Skeletal muscle satellite cell (primary cell): ENCODE measurements at regions not wholly inside any gene's neighbourhood (a gene's known extent, or its start where the extent isn't known, plus 50 kb on each side); places are given as distances from the start of the nearest gene placed in this dataset.
A peak's percentile ranks its signal among the peaks of the same experiment; 100 is the strongest.

Experiments
- H3K27me3 ChIP-seq: 2 replicates; pipeline ENCODE4 v1.7.0; 2013; ENCODE audit warnings: low read length; ENCODE audit not compliant: control insufficient read depth, insufficient read depth
- H3K36me3 ChIP-seq: 2 replicates; pipeline ENCODE4 v1.7.0; 2013; ENCODE audit warnings: mild to moderate bottlenecking, control low read depth, low read length; ENCODE audit not compliant: insufficient read depth
- H3K4me1 ChIP-seq: 2 replicates; pipeline ENCODE4 v1.7.0; 2013; ENCODE audit warnings: low read length; ENCODE audit not compliant: control insufficient read depth, insufficient read depth
- H3K4me2 ChIP-seq: 2 replicates; pipeline ENCODE4 v1.7.0; 2013; ENCODE audit warnings: mild to moderate bottlenecking, low read length
- H3K4me3 ChIP-seq: 2 replicates; pipeline ENCODE4 v1.7.0; 2013; ENCODE audit warnings: low read length
- H3K9ac ChIP-seq: 2 replicates; pipeline ENCODE4 v1.7.0; 2013; ENCODE audit warnings: mild to moderate bottlenecking, low read depth, low read length, moderate library complexity
- H3K9me3 ChIP-seq: replicated peaks from 2 replicates; pipeline ENCODE4 v1.7.0; 2013; ENCODE audit warnings: mild to moderate bottlenecking, control low read depth, low read length

DNA sequence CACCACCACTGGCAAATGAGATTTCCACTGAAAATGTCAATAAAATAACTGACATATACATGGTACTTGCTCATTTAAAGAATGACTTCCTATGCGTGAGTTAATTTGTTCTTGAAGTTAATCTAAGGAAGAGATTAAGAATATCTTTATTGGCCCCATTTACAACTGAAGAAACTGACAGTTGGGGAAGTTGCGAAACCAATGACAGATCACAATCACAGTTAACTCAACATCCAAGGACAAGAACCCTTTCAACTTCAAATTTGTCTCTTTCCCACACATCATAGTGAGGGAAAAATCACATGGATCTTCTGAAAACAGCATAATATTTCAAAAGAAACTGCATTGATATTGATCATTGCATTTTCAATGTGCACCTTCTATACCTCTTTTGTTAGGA is 565.4 kb downstream of the IRS1 start:
- Histone ChIP-seq H3K36me3 (no peaks in the 10 kb centered on the region), H3K4me1 (no peaks in the 10 kb centered on the region), H3K9ac (no peak overlapping the region), H3K4me2 (no peak overlapping the region), H3K27me3 (no peaks in the 10 kb centered on the region), H3K4me3 (no peak overlapping the region), H3K9me3 (no peaks in the 10 kb centered on the region)

DNA sequence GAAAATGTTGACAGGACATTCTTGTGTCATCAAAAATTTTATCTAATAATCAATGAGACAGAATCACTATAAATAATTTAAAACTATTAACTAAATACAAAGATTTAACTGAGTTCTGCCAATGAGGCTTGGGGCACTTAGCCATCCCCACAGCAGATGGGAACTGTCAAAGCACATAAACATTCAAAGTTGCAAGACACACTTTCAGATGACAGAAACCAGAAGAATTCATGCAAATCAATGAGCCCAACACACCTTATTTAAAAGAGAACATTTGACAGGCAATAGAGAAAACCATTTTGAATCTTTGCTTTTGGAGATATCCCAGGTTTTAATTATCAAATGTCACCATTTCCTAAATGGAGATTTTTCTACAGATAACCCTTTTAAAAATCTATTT is 566.2 kb downstream of the IRS1 start:
- H3K9ac ChIP-seq, result no peak overlapping the region
- H3K4me1 ChIP-seq, result no peaks in the 10 kb centered on the region
- H3K4me2 ChIP-seq, result no peak overlapping the region
- H3K9me3 ChIP-seq, result no peaks in the 10 kb centered on the region
- no peak overlapping the region for H3K4me3 ChIP-seq
- H3K27me3 ChIP-seq, result no peaks in the 10 kb centered on the region
- no peaks in the 10 kb centered on the region for H3K36me3 ChIP-seq

DNA sequence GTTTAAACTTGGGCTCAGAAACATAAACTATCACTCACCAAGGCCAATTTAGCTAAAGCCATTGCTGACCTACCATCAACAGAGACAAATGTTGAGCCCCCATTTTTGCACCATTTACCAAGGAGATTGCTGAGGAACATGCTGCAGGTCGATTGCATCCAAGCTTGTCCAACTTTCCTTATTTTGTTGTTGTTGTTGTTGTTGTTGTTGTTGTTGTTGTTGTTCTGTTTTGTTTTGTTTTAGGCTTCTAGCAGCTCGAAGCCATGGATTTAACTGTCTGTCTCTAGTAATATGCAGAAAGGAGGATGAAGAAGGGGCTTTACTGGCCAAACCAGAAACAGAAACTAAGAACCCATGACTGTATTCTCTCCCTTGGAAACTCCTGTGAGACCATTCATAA is 571.5 kb downstream of the IRS1 start:
- no peaks in the 10 kb centered on the region for H3K36me3 ChIP-seq
- H3K4me1 ChIP-seq, result no peaks in the 10 kb centered on the region
- no peak overlapping the region for H3K9ac ChIP-seq
- no peaks in the 10 kb centered on the region for H3K9me3 ChIP-seq
- H3K4me3 ChIP-seq, result no peak overlapping the region
- H3K27me3 ChIP-seq, result no peaks in the 10 kb centered on the region
- no peak overlapping the region for H3K4me2 ChIP-seq

DNA sequence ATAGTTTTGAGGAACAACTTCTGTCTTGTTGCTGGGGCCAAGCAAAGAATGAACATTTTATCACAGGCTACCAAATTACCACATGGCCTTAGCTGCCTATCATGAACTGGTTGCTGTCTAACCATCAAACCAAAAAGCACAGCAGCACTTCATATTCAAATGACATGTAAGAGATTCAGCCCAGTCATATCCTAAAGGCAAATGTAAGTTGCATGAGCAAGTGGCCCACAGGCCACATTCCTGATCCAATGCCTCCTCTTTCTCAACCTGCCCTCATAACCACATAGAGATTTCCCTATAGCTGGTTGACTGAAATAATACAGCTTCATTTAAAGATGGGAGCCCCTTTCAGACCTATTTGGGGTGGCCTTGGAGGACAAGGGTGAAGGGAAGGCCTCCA is 572.3 kb downstream of the IRS1 start:
- no peak overlapping the region for H3K4me2 ChIP-seq
- no peaks in the 10 kb centered on the region for H3K4me1 ChIP-seq
- no peaks in the 10 kb centered on the region for H3K9me3 ChIP-seq
- no peaks in the 10 kb centered on the region for H3K27me3 ChIP-seq
- no peak overlapping the region for H3K9ac ChIP-seq
- no peaks in the 10 kb centered on the region for H3K36me3 ChIP-seq
- no peak overlapping the region for H3K4me3 ChIP-seq

DNA sequence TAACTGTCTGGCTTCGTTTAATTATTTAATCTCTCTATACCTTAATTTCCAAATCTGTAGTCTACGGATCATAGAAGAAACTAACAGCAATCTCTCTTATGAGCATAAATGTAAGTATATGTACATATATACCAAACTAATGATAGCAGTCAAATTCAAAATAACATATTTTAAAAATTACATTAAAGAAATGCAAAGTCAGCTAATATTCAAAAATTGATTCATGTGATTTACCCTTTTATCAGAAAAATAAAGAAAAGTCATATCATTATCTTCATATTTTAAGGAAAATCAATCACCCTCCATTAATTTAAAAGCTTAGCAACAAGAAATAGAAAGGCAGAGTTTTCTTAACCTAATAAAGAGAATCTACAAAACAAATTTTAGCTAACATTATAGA is 575.9 kb downstream of the IRS1 start:
- no peaks in the 10 kb centered on the region for H3K4me1 ChIP-seq
- H3K4me2 ChIP-seq, result no peak overlapping the region
- no peaks in the 10 kb centered on the region for H3K36me3 ChIP-seq
- no peaks in the 10 kb centered on the region for H3K9me3 ChIP-seq
- H3K27me3 ChIP-seq, result no peaks in the 10 kb centered on the region
- no peak overlapping the region for H3K4me3 ChIP-seq
- no peak overlapping the region for H3K9ac ChIP-seq

DNA sequence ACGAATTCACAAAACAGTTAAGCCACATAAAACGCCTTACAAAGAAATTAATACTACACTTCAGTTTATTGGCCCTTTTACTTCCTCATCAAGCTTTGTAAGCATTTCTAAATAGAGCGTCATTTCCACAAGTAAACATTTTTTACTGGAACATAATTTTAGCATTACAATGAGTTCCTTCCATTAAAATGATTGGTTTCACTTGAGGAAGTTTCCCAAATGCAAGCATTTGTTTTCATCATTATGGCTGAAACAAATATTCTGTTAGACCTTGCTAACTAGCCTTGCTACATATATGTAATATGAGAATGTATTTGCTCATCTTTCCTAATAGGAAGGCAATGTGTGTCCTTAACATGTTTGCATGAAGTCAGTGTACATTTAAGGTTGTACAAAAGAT is 579.1 kb downstream of the IRS1 start:
- no peak overlapping the region for H3K4me2 ChIP-seq
- H3K27me3 ChIP-seq, result no peaks in the 10 kb centered on the region
- H3K9ac ChIP-seq, result no peak overlapping the region
- no peaks in the 10 kb centered on the region for H3K36me3 ChIP-seq
- no peaks in the 10 kb centered on the region for H3K4me1 ChIP-seq
- no peak overlapping the region for H3K4me3 ChIP-seq
- no peaks in the 10 kb centered on the region for H3K9me3 ChIP-seq

DNA sequence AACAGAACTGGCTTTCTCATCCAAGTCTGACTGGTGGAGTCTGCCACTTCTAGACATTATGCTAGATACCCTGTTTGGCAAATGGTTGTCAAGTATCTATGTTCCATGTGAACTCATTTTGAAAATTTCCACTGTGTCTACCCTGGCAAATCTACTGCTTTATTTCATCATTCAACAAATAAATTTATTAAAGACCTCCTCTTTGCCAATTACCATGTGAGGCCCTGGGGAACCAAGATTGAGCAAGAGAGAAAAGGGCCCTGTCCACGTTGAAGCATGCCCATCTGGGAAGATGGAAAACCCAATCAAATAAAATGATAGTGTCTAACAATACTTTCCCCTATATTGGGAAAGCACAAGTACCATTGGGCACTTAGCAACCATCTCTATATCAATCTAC is 582.4 kb downstream of the IRS1 start:
- Histone ChIP-seq H3K9me3 (no peaks in the 10 kb centered on the region), H3K4me2 (no peak overlapping the region), H3K27me3 (no peaks in the 10 kb centered on the region), H3K9ac (no peak overlapping the region), H3K36me3 (no peaks in the 10 kb centered on the region), H3K4me1 (peaks cover 21% of the 10 kb centered on the region), H3K4me3 (no peak overlapping the region)

DNA sequence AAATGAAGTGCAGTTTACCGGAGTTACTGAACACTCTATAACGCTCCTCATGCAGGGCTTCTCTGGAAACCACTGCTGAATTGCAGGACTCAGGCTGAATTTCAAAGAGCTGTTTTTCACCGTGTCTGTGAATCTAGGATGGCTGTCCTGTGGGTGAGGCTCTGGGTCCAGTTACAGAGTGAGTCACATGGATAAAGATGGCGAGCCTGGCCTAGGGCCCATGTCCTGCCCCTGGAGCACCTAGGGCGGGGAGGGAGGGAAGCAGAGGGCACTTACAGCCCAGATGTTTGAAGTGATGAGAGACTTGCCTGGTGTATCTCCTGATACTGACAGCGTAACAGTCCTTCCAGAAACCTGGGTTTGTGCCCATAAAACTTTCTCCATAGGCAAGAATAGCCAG is 583.0 kb downstream of the IRS1 start:
- Histone ChIP-seq H3K27me3 (no peaks in the 10 kb centered on the region), H3K9me3 (no peaks in the 10 kb centered on the region), H3K4me3 (no peak overlapping the region), H3K36me3 (no peaks in the 10 kb centered on the region), H3K4me1 (peaks cover 28% of the 10 kb centered on the region), H3K9ac (no peak overlapping the region), H3K4me2 (no peak overlapping the region)

DNA sequence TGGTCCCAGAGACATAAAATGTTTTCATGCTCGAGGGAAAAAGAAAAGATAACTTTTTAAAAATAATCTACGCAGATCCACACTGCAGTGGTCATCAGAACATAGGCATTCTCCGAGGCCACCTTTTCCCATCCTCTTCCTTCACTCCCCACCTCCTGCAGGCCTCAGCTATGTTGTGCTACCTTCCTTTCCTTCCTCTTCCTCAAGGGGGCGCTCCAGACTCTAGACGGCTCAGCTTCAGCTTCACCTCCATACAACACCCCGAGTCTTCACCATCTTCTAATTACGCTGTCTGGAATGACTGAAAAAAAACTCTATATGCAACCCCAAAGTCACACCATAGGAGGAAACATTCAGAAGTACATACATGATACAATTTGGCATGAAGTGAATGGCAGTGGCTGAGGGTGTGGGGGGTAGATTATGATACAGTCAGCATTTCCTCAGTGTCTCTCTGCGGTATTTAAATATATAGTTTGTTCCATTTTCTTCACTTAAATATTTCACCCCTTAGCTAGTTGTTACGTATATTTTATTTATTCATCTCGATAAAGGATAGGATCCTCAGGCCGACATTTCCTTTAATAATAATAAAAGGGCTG is 583.6 kb downstream of the IRS1 start:
- peaks cover 33% of the 10 kb centered on the region for H3K4me1 ChIP-seq
- H3K9ac ChIP-seq, result no peak overlapping the region
- no peaks in the 10 kb centered on the region for H3K9me3 ChIP-seq
- H3K36me3 ChIP-seq, result no peaks in the 10 kb centered on the region
- H3K4me2 ChIP-seq, result no peak overlapping the region
- no peak overlapping the region for H3K4me3 ChIP-seq
- H3K27me3 ChIP-seq, result no peaks in the 10 kb centered on the region

DNA sequence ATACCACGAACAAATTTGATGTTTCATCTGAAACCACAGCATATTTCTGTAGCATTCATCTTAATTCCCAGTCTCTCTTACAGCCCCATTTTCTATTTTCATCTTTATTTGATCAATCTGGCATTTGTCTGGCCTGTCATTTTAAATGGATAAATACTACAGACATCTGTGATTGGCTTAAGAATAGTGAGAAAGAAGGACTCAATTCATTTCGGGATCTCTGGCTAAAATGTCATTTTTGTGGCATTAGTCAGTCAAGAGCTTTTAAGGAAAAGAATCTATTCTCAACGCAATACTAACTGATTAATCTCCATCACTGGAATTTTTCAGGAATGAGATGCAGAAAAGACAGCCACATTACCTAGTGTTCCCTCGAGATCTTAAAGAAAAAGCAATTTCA is 585.9 kb downstream of the IRS1 start:
- H3K36me3 ChIP-seq, result no peaks in the 10 kb centered on the region
- peak overlapping the region; percentile 76 for H3K9ac ChIP-seq
- no peaks in the 10 kb centered on the region for H3K27me3 ChIP-seq
- peak overlapping the region; percentile 63 for H3K4me2 ChIP-seq
- peak overlapping the region; percentile 38 for H3K4me3 ChIP-seq
- no peaks in the 10 kb centered on the region for H3K9me3 ChIP-seq
- peaks cover 35% of the 10 kb centered on the region for H3K4me1 ChIP-seq

DNA sequence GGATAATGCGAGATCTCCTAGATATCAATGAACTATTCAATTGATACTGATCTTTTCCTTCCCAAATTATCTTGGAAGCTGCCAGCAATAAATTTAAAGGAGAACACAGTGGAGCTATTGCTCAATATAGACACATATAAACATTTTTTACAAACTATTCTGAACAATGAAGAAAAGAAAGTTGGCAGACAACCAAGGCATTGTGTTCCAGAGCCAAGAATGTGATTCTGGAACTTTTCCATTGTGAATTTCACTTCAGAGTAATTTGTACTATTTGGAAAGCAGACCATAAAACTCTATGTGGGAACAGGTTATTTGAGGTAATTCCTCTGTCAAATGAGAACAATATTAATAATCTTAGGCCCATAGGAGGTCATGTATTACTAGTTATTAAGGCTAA is 588.2 kb downstream of the IRS1 start:
- no peaks in the 10 kb centered on the region for H3K36me3 ChIP-seq
- no peak overlapping the region for H3K4me3 ChIP-seq
- H3K4me2 ChIP-seq, result peak overlapping the region; percentile 30
- no peaks in the 10 kb centered on the region for H3K27me3 ChIP-seq
- H3K9ac ChIP-seq, result peak overlapping the region; percentile 39
- H3K4me1 ChIP-seq, result peaks cover 35% of the 10 kb centered on the region
- H3K9me3 ChIP-seq, result no peaks in the 10 kb centered on the region

DNA sequence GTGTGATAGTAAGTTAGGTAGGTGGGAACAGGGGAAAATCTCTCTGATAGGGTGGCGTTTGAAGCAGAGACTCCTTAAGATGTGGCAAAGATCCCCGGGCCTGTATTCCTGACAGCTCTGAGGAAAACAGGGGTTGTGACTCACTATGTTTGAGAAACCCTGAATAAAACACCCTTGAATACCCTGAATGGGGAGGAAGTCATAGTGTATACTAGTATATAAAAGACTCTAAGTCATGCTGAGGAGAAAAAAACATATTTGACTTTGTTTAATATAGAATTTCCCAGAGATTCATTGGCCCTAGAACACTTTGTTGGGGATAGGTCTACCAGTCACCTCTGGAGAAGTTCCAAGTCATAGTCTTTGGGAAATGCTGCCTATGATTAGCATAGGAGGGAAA is 590.9 kb downstream of the IRS1 start:
- H3K4me2 ChIP-seq, result no peak overlapping the region
- H3K9ac ChIP-seq, result no peak overlapping the region
- H3K4me3 ChIP-seq, result no peak overlapping the region
- H3K9me3 ChIP-seq, result no peaks in the 10 kb centered on the region
- H3K27me3 ChIP-seq, result no peaks in the 10 kb centered on the region
- H3K4me1 ChIP-seq, result peaks cover 26% of the 10 kb centered on the region
- no peaks in the 10 kb centered on the region for H3K36me3 ChIP-seq
